GM21528 (cell line): ENCODE measurements at regions not wholly inside any gene's neighbourhood (a gene's known extent, or its start where the extent isn't known, plus 50 kb on each side); places are given as distances from the start of the nearest gene placed in this dataset.
"Not testable (repeated sequence)": the region's sequence is repeated elsewhere in the genome, so short reads cannot be mapped to it uniquely, and the experiment has no call there.

Source experiments
- ATAC-seq: cut with Tn5 transposase; IDR thresholded peaks from one replicate; pipeline ENCODE4 v1.9.1; 2021; ENCODE audit warnings: mild to moderate bottlenecking, moderate library complexity; ENCODE audit not compliant: unreplicated experiment, low FRiP score

DNA sequence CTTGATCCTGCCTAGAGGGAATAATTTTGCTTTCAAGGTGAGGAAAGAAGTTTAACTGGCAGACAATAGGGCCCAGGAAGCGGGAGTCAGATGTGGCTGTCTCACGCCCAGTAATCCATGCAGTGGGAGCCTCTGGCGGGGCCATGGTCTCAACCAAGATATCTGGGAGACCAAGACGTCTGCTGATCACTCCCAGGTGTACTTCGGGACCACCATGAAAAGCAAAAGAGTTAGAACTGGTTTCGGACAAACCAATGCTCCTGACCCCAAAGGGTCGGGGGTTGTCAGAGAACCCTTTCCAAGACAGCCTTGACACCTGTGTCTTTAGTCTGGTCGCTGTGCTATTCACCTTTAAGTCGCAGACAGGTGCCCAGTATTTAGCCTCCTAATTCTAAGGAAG lies 256.9 kb upstream of the MBL2 start:
- no peak for ATAC-seq

DNA sequence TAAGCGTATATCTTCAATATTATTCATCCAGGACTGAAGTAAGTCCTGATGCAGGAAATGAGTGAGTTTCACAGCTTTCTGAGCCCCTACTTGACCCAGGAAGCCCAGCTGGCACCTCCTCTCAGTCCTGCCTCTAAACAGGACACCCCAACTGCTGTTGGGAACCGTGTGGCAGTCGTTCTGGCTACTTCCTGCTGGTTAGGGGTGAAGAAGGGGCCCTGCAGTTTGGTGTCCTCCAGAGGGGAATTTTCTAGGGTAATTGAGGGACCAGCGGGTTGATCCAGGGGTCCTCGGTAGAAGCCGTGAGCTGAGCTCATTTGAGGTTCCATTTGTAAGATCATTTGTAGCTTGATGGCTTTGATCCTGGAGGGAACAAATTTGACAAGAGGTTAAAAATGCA lies 253.2 kb upstream of the MBL2 start:
- ATAC-seq: not testable (repeated sequence)

DNA sequence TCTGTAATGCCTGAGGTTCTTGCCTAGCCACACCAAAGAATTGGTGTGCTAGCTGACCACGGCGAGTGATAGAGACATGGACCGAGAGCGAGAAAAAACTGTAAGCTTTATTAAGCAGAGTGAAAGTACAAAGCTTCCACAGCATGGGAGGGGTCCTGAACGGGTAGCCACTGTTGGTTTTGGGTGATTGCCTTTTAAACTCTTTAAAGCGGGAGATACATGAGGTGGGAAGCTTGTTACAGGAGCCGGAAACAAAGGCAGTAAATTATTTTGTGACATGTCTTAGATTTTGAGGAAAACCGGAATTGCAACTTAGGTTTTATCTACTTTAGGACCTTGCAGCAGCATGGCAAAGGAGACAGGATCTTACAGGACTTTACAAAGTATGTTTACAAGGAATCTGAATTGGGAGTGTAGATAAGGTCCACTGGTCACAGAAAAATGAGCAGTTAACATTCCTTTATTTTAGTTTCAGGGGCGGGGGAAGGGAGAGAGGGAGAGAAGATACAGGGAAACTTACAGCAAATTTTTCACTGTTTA lies 252.7 kb upstream of the MBL2 start:
- ATAC-seq: no peak

DNA sequence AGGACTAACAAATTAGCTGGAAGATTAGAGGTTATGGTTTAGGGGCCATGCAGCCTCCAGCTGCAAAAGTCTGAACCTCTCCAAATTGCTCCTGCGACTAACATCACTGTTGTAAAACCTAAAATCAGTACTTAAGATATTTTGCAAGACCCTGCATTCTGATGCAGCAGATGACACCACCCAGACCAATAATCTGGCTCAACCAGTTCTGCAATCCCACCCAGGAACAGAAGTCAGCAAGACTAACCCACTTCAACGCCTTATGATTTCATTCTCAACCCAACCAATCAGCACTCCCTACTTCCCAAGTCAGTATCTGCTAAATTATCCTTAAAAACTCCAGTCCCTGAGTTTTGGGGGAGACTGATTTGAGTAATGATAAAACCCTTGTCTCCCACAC lies 250.8 kb upstream of the MBL2 start:
- no peak for ATAC-seq

DNA sequence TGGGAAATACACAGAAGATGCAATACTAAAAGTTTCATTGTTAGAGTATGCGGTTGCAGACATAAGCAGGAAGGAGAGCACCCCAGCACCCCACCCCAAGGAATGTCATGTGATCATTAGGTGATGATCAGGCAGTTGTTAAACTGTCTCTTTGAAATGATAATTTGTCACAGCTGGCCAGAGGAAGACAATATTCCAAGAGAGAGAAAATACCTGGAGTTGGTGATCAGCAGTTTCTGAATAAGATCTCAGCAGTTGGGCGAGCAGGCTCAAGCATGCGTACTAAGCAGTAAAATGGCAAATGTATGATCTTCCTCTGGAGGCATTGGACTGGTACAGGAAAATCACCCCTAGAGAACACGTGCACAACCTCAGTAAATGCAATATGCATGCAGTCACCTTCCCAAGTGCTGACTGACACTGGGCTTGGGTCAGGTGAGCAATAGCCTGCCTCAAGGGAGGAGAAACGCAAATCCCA lies 250.1 kb upstream of the MBL2 start:
- ATAC-seq: no peak

DNA sequence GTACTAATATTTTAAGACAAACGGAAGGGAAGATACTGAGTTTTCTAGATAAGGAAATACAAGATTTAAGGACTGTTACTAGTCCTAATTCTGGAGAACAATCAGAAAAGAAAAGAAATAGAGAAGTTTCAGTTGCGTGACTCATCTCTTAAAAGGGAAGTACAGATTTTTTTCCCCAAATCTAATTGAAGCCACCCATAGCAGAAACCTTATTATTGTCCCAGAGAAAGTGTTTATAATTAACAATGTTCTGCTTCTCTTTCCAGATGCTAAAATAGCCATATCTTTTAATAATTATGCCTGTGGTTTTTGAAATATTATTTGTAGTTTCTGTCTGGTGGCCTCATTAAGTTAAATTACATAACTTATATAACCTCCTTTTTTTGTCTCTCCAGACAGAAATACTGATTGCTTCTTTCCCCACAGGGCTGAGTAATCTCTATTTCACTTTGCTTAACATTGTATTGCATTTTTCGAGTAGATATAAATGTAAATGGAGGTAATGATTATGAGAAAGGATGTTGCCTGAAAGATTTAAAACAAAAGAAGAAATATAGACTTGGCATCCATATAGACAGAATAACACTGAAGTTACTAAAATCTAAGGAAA lies 240.7 kb upstream of the MBL2 start:
- ATAC-seq: peak; percentile 62

DNA sequence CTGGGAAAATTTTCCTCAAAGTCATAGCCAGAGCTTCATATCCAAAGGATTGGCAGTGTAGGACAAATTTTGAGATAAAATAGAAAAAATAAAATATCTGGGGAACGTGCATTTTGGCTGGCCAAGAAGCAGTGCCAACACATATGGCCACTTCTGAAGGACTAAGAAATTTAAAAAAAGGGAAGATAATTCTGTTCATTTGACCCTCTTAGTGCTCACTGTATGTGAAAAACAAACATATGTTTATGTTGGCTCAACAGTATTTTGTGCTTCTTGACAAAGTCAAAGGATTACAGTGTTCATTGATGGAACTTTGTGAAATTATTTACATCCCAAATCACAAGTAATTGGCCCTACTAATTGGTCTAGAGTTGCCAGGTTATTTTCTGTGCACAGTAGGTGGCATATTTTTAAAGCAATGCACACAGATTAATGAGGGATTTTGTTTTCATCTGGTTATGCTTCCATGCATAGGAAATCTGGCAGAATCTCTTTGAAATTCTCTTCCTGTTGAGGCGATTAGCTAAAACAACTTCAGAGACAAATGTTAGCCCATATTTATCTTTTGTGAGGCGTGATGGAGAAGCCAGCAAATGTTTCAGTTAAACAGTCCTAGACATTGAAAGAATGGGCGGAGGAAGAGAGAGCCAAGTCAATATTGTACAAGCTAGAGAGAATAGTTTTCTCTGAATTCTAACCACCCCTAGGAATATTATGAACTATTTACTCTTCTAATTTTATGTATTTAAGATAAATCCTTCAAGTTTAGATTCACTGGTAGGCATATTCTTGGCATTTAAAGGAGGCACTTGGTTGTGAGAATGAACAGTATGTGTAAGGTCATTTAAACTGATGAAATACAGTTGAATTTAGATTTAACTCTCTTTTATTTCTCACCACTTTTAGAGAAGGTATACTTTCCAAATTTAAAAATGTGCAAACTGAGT lies 237.7 kb upstream of the MBL2 start:
- no peak for ATAC-seq

DNA sequence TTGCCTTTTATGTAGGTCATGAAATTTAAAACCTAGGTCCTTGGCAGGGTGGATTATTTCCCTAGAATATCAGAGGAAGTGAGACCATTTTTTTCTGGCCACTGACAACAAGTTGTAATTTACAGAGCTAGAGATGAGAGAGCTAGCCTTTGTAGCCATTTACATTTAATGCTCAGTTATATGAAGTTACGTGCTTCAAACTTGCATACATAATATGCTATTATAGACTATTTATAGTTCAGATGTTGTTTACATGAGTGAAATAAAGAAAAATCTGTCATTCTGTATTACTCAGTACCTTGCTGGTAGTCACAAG lies 234.9 kb upstream of the MBL2 start:
- no peak for ATAC-seq

DNA sequence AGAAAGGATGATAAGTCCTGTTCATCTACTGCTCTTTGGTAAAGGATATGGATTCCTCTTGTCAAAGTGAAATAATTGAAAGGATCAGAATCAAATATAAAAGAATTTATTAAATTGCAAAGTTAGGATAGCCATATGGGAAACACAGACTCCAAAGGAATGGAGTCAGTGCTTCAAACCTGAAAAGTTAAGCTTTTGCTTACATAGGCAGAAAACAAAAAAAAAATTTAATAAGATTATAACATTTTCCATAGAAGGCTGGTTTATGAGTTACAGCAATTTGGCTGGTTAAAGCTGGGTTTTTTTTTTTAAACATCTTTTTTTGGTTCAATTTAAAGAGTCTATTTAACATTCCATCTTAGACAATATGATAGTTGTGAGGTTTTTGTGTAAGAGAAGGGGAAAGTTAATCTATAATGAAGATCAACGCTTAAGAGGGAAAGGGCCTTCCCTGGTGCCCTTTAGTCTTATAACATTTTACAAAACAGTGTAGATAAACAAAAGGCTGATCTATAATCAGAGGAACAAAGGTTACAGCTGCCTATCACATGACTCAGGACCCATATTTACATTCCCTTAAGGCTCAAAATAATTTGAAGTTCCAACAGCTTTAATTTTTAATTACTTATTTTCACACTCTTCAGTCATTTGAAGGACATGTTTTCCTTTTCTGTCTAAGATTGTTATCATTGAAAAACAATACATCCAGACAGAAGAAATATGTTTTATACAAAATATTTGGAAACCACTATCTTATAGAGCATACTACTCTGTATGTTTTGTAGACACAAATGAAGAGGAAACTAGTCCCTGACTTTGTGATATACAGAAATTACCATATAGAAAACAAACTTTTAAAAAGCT lies 234.3 kb upstream of the MBL2 start:
- no peak for ATAC-seq

DNA sequence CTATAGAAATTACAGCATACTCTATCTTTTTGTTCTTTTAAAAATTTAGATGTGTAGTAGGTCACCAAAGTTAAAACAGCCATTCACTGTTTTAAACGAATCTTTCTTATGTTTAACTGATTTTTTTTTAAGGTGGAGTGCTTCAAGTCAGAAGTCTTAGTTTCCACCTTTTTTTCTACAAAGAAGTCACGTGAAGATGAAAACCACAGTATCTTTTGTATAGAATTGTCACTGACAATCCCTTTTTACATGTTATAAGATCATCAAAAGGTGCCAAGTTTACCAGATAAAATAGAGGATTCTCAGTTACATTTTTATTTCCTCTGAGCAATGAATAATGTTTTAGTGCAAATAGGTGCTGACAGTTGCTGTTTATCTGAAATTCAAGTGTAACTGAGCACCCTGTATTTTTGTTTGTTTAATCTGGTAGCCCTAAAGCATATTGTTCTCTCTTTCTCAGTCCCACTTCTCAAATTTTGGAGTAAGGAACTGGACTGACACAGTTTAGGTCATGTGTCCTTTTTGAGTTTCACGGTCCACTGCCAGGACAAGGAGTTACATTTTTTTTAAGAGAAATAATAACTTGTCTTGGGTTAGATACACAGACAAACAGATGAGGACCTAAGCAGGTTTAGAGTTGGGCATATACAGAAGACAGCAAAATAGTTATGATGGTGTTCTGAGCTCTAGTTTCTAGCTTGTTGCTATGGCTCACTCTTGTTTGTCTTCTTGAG lies 233.2 kb upstream of the MBL2 start:
- no peak for ATAC-seq

DNA sequence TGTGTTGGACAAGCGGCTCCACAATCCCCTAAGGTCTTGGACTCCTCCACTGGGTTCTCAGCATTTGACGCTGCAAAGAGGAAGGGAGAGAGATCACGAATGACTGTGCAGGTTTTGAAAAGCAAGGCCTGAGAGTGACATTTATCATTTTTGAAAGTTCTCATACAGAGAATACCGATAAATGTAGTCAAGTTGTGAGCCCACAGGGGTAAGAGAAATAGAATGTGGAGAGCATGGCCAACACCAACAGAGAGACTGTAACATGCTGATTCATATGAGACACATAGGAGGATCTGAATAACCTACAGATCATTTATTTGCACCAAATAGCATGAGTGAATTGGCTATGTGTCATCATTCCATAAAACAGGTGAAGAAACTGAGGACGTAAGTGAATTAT lies 230.5 kb upstream of the MBL2 start:
- ATAC-seq: no peak

DNA sequence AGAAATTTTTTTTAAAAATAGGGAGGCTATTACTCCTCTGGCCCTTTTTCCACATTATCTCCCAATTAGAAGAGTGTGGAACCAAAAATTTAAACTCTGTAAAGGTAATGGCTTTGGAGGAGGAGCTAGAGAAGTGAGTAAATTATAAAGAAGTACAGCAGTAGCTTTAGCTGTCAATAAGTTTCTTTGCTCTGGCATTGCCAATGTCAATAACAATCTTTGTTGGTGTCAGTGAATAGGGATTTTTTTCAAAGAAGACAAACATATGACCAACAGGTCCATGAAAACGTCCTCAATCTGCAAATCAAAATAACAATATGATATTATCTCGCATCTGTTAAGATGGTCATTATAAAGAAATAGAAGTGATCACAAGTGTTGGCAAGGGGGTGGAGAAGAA lies 227.1 kb upstream of the MBL2 start:
- no peak for ATAC-seq

DNA sequence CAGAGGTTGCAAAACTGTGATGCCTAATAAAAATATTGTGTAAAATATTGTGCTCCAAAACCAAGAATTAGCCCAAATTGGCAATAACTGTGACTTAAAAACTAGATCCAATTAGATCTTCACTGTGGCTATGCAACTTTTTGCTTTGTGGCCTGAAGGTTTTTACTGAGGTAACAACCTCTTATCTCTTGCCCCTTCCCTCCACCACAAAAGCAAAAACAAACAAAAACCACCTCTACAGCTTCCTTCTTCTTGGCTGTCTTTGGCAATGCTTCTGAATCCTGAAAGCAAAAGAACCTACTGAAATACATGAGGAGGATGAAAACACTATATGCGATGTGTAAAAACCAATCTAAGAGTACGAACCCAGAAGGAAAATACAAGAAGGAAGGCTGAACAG lies 226.7 kb upstream of the MBL2 start:
- ATAC-seq: no peak

DNA sequence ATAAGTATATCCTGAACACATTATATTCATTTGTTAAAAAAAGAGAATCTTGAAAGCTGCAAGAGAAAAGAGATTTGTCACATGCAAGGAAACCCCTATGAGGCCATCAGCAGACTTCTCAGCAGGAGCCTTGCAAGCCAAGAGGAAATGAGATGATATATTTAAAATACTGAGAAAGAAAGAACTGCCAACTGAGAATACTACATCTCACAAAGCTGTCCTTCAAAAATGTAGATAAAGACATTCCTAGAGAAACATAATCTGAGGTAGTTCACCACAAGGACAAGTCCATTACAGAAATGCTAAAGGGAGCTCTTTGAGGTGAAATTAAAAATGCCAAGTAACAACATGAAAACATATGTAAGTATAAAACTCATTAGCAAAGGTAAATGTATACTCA lies 224.4 kb upstream of the MBL2 start:
- no peak for ATAC-seq

DNA sequence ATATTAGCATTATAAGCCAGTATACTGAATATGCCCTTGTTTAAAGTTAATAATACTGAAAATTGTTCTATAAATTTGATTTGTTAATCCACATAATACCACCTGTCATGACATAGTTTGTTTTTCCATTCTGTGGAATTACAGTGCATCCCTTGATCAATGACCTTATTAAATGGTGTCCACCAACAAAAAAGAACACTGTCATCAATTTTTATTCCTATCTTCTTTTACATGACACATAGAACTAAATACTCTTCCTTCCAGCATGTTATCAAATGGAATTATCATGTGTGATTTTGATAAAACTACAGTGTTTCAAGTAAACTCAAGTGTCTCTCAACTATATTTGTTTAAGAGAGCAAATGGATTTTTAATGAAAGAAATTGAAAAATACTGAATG lies 221.8 kb upstream of the MBL2 start:
- ATAC-seq: no peak

DNA sequence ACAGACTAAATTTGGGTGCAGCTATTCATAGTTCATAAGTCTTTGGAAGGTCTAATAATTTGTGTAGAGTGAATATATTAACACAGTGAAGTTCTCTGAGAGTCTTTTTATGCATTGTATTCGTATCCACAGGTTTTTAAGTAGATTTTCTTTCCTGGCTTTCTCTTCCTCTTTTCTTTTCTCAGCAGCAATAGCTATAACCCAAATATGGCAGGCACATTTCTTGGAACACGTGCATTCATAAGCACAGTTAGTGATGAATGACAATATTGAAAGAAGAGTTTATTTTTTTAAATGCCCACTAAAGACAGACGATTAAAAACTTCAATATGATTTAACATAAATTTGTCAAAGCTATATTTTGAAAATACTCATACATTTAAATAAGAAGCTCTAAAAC lies 220.5 kb upstream of the MBL2 start:
- no peak for ATAC-seq

DNA sequence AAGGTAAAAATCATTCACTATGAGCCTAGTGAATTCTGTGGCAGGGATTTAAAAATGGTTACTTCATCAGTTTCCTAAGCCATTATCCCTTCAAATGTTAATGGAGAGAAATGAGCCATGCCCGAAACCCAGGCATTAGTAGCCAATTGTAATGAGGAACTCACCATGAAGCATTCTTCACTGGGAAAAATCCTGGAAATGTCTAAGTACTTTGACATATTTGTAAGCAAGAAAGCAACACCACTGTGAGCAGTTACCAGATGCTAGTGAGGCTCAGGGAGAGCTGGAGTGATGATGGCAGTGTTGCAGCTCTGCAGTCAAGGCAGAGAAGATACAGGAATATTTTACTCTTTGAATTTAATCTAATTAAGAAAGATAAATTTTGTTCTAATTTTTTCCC lies 220.0 kb upstream of the MBL2 start:
- no peak for ATAC-seq

DNA sequence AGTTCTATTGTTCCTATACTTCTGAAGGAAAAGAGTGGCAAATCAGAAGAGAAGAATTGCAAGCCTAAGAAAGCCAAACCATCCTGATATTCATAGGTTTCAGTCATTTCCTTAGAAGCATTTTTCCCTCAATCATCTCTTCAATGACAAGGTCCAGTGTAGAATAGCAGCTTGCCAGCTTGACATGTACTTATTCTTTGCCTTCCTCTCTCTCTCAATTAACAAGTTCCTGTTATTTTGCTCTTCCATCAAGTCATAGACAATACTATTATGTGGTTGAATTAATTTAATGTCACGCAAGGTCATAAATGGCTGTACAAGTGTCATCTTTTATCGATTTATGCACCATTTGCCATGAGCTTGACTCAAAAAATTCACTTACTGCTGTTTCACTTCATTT lies 216.3 kb upstream of the MBL2 start:
- no peak for ATAC-seq

DNA sequence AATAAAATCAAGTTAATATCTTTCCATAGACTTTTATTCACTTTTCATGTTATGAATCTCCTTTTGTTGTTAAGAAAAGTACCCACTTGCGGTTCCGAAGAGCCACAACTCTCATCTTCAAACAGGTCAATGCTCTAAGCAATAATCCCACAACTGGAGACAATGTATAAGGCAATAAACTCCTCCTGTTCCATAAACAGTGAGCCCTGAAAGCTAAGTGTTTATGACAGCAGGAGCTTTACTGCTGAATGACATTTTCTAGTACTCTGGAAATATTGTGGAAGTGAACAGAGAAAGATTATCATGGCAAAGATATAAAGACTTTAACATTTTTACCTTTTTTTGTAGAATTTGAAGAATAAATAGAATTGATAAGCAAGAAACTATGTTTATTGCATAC lies 213.5 kb upstream of the MBL2 start:
- no peak for ATAC-seq

DNA sequence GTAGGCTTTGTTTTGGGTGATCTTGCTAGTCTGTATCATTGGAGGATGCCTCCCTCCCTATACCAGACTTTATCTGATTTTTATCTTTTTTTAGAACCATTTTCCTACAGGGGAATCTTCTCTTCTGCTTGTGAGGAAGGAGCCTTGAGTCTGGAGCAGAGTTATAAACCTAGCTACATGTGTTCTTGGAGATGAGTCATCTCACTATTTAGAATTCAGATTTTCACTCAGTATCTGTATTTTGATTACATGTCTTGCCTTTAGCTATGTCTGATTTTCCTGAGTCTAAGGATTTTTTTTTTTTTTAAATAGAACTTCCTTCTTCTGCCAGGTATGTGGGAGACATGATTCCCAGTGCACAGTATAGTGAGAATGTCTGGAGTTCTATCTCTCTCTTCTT lies 211.6 kb upstream of the MBL2 start:
- ATAC-seq: no peak
